ENCODE measurements at regions not wholly inside any gene's neighbourhood (a gene's known extent, or its start where the extent isn't known, plus 50 kb on each side); places are given as distances from the start of the nearest gene placed in this dataset.

- H3K36me3 Mint-ChIP-seq (ENCODE audit: insufficient read depth in 1 of 3, low read depth in 3 of 3), result no peaks in the 10 kb centered on the region; a peak in 1 of 7 replicates
- Histone ChIP-seq H3K9me3 (ENCODE audit: control insufficient read depth, low read depth, low read length) (no peaks in the 10 kb centered on the region), H3K79me1 (ENCODE audit: insufficient read depth, low read depth, low read length, poor library complexity, severe bottlenecking) (no peaks in the 10 kb centered on the region), H3K23me2 (ENCODE audit: insufficient read length, low read depth, low read length, poor library complexity, severe bottlenecking) (no peaks in the 10 kb centered on the region), H4K8ac (replicated peaks; ENCODE audit: insufficient read length, low read depth, low read length) (no peak overlapping the region), H3K4me2 (ENCODE audit: insufficient read depth, insufficient read length, low read length) (no peak overlapping the region), H4K5ac (ENCODE audit: insufficient read length, low read depth, low read length) (no peak overlapping the region), H2AFZ (ENCODE audit: low read length) (no peak overlapping the region), H3K18ac (ENCODE audit: insufficient read length, low read depth, low read length) (no peak overlapping the region), H3K4me1 (ENCODE audit: insufficient read depth, low read length) (no peaks in the 10 kb centered on the region), H3K27me3 (ENCODE audit: insufficient read depth, low read length) (no peaks in the 10 kb centered on the region), H2BK5ac (ENCODE audit: insufficient read length, low read length) (no peak overlapping the region), H2BK120ac (ENCODE audit: low read depth, low read length, poor library complexity, severe bottlenecking) (no peak overlapping the region), H4K20me1 (ENCODE audit: control insufficient read depth, insufficient read depth, insufficient read length) (no peaks in the 10 kb centered on the region), H3K9ac (ENCODE audit: extremely low read depth, insufficient read length, low read length) (no peak overlapping the region), H4K91ac (ENCODE audit: insufficient read length, low read depth, low read length) (no peak overlapping the region), H2BK20ac (ENCODE audit: low read depth, low read length, poor library complexity, severe bottlenecking) (no peak overlapping the region), H3K56ac (ENCODE audit: insufficient read length, low read depth, low read length) (no peak overlapping the region), H2AK5ac (ENCODE audit: insufficient read length, low read length) (no peak overlapping the region), H3K27ac (ENCODE audit: insufficient read length, low read depth, low read length) (no peak overlapping the region), H3K23ac (ENCODE audit: insufficient read length, low read depth, low read length) (no peak overlapping the region), H3K14ac (ENCODE audit: insufficient read depth, low read length) (no peak overlapping the region), H2BK15ac (ENCODE audit: low read depth, low read length) (no peak overlapping the region), H3K4ac (ENCODE audit: low read depth, low read length) (no peak overlapping the region), H2BK12ac (ENCODE audit: insufficient read length, low read depth, low read length) (no peak overlapping the region), H3K79me2 (ENCODE audit: insufficient read depth, low read length) (no peaks in the 10 kb centered on the region), H3T11ph (ENCODE audit: low read length) (no peak overlapping the region)
- DNase-seq, result no peak
- H3K4me1 Mint-ChIP-seq, result 0 out of 4 replicates have a peak, but pooled peaks cover 0 to 3% of the 10 kb centered on the region in 2 experiments
- no peaks in the 10 kb centered on the region for H3K9me3 Mint-ChIP-seq
- TF ChIP-seq CTCF (conservative IDR thresholded peaks at IDR 0.05), result no peak
- WGBS (ENCODE audit: extremely low coverage, insufficient read length, low lambda C conversion rate), result no CpG with 5 or more reads among the region's 8 CpGs
- H3K4me3 Mint-ChIP-seq, result no peak overlapping the region
- H3K27ac Mint-ChIP-seq, result no peak overlapping the region
- no peaks in the 10 kb centered on the region; the same call in 1 of the 2 replicates for H3K27me3 Mint-ChIP-seq (ENCODE audit: low read depth)
Measured at GRCh38 chr2:19542796-19543662, 184.6 kb upstream of the OSR1 start.

Measured in H9 (cell line).